BE2C (cell line): ENCODE measurements at regions not wholly inside any gene's neighbourhood (a gene's known extent, or its start where the extent isn't known, plus 50 kb on each side); places are given as distances from the start of the nearest gene placed in this dataset.

ENCODE experiments used
- DNase-seq: peaks from one replicate; pipeline ENCODE4 v3.0.0-alpha.2; 2020
- H3K27me3 ChIP-seq: fragments of 250-450 bp; sonication (Bioruptor Pico); 2 replicates; pipeline ENCODE4 v1.5.1; 2020; ENCODE audit warnings: mild to moderate bottlenecking
- H3K36me3 ChIP-seq: fragments of 250-450 bp; sonication (Bioruptor Pico); 2 replicates; pipeline ENCODE4 v1.5.1; 2020; ENCODE audit warnings: mild to moderate bottlenecking
- H3K4me1 ChIP-seq: fragments of 250-450 bp; sonication (Bioruptor Pico); 2 replicates; pipeline ENCODE4 v1.5.1; 2020
- H3K4me3 ChIP-seq: 2 replicates; pipeline ENCODE4 v1.5.1; 2011; ENCODE audit warnings: low read depth, low read length
- H3K9me3 ChIP-seq: fragments of 250-450 bp; sonication (Bioruptor Pico); 2 replicates; pipeline ENCODE4 v1.5.1; 2020
- TF ChIP-seq, protein P1 (sequence below): IDR thresholded peaks from 2 replicates; pipeline ENCODE4 v1.5.1; 2012; ENCODE audit warnings: mild to moderate bottlenecking, low read depth, low read length

DNA sequence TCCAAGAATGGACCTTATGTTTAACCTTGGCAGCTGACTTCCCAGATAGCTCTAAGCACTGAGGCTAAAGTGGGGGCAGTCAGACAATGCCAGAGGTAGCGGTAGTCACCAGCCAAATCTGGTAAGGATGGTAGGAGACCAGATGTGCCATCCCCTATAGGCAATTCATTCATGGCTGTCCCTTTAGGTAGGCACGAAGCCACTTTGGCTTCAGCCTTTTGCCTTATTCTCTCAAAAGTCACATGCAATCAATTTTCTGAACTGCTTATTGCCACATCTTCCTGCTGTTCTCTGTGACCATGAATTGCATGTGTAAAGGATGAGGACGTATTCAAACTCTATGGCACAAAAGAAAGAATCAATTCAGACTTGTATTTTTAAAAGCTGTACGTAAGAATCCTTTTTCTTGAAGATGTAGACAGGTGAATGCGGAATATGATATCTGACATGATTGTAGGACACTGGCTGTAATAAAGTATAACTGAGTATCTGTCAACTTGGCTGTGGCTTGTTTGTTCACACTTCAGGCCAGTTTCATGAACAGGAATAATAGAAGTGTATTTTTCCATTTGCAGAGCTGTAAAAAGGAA lies 611.7 kb downstream of the NR2F1-AS1 start:
- Histone ChIP-seq H3K27me3 (no peaks in the 10 kb centered on the region), H3K4me1 (no peaks in the 10 kb centered on the region; the same call in 1 of the 2 replicates), H3K36me3 (no peaks in the 10 kb centered on the region), H3K9me3 (no peaks in the 10 kb centered on the region), H3K4me3 (no peak overlapping the region)
- TF ChIP-seq, protein P1, sequence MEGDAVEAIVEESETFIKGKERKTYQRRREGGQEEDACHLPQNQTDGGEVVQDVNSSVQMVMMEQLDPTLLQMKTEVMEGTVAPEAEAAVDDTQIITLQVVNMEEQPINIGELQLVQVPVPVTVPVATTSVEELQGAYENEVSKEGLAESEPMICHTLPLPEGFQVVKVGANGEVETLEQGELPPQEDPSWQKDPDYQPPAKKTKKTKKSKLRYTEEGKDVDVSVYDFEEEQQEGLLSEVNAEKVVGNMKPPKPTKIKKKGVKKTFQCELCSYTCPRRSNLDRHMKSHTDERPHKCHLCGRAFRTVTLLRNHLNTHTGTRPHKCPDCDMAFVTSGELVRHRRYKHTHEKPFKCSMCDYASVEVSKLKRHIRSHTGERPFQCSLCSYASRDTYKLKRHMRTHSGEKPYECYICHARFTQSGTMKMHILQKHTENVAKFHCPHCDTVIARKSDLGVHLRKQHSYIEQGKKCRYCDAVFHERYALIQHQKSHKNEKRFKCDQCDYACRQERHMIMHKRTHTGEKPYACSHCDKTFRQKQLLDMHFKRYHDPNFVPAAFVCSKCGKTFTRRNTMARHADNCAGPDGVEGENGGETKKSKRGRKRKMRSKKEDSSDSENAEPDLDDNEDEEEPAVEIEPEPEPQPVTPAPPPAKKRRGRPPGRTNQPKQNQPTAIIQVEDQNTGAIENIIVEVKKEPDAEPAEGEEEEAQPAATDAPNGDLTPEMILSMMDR = no peak
- DNase-seq = no peak

GRCh38 chr5:92963800-92964199 lies 617.2 kb downstream of the NR2F1-AS1 start:
- H3K9me3 ChIP-seq = no peaks in the 10 kb centered on the region
- H3K4me3 ChIP-seq = no peak overlapping the region
- H3K4me1 ChIP-seq = peaks cover 14% of the 10 kb centered on the region
- no peaks in the 10 kb centered on the region for H3K36me3 ChIP-seq
- no peak for DNase-seq
- H3K27me3 ChIP-seq = no peaks in the 10 kb centered on the region
- TF ChIP-seq, protein P1 = no peak

DNA sequence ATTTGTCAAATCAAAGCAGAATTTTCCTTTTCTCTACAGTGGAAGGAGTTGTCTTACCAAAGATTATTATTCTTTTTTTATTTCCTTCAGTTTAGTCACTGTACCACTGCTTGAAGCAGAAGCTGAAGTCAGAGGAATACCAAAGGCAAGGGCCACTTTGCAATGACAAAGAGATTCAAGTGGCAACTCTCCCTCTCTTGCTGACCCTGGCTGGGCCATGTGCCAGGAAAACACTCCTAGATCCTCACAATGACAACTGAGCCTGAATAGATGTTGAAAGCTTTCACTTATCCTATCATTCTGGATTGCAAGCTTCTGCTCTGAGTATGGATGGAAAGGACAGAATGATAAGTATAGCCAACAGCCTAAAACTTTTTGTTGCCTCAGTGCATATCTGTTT lies 618.3 kb downstream of the NR2F1-AS1 start:
- peak; percentile 76 for DNase-seq
- Histone ChIP-seq H3K36me3 (no peaks in the 10 kb centered on the region), H3K9me3 (no peaks in the 10 kb centered on the region), H3K4me3 (no peak overlapping the region), H3K4me1 (peaks cover 14% of the 10 kb centered on the region), H3K27me3 (no peaks in the 10 kb centered on the region)
- TF ChIP-seq, protein P1 = no peak

GRCh38 chr5:92956886-92957285 lies 624.1 kb downstream of the NR2F1-AS1 start:
- no peaks in the 10 kb centered on the region for H3K27me3 ChIP-seq
- peaks cover 4% of the 10 kb centered on the region; the same call in 1 of the 2 replicates for H3K9me3 ChIP-seq
- TF ChIP-seq, protein P1 = no peak
- DNase-seq = no peak
- no peaks in the 10 kb centered on the region for H3K4me1 ChIP-seq
- no peaks in the 10 kb centered on the region for H3K36me3 ChIP-seq
- H3K4me3 ChIP-seq = no peak overlapping the region

GRCh38 chr5:92952243-92952642 lies 628.8 kb downstream of the NR2F1-AS1 start:
- Histone ChIP-seq H3K4me3 (no peak overlapping the region), H3K4me1 (no peaks in the 10 kb centered on the region), H3K27me3 (no peaks in the 10 kb centered on the region), H3K9me3 (peaks cover 4% of the 10 kb centered on the region; the same call in 1 of the 2 replicates), H3K36me3 (no peaks in the 10 kb centered on the region)
- TF ChIP-seq, protein P1 = no peak
- DNase-seq = no peak

DNA sequence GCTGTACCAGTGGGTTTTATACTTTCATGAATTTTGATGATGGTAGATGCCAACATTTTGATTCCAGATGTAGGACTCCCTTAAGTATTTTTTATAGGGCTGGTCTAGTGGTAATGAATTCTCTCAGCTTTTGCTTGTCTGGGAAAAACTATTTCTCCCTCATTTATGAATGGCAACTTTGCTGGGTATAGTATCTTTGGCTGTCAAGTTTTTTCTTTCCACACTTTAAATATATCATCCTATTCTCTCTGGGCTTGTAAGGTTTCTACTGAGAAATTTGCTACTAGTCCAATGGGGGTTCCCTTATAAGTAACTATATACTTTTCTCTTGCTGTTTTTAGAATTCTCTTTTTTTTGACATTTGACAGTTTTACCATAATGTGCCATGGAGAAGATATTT lies 629.3 kb downstream of the NR2F1-AS1 start:
- H3K9me3 ChIP-seq = peaks cover 4% of the 10 kb centered on the region; the same call in 1 of the 2 replicates
- no peaks in the 10 kb centered on the region for H3K27me3 ChIP-seq
- no peaks in the 10 kb centered on the region for H3K4me1 ChIP-seq
- no peak for DNase-seq
- TF ChIP-seq, protein P1 = no peak
- no peak overlapping the region for H3K4me3 ChIP-seq
- no peaks in the 10 kb centered on the region for H3K36me3 ChIP-seq
